HepG2 (cell line): ENCODE measurements at regions not wholly inside any gene's neighbourhood (a gene's known extent, or its start where the extent isn't known, plus 50 kb on each side); places are given as distances from the start of the nearest gene placed in this dataset.

ENCODE experiments used
- CC2D1A ChIP-seq: sonication (generic); formaldehyde crosslinking; IDR thresholded peaks from 2 replicates; pipeline ENCODE4 v1.8.1; 2023; ENCODE audit warnings: mild to moderate bottlenecking, missing genetic modification reagents
- CEBPG ChIP-seq: IDR thresholded peaks from 2 replicates; pipeline ENCODE4 v1.6.1; 2016
- FLYWCH1 ChIP-seq: sonication (generic); formaldehyde crosslinking; IDR thresholded peaks from 2 replicates; pipeline ENCODE4 v1.8.1; 2023; ENCODE audit warnings: mild to moderate bottlenecking, missing genetic modification reagents
- GTF3A ChIP-seq: sonication (generic); formaldehyde crosslinking; conservative IDR thresholded peaks from 2 replicates; pipeline ENCODE4 v1.4.0; 2020; ENCODE audit warnings: mild to moderate bottlenecking, missing genetic modification reagents
- HIC2 ChIP-seq: sonication (generic); formaldehyde crosslinking; IDR thresholded peaks from 2 replicates; pipeline ENCODE4 v1.9.0; 2022; ENCODE audit warnings: low read depth, missing genetic modification reagents
- MEIS1 ChIP-seq: sonication (generic); formaldehyde crosslinking; IDR thresholded peaks from 2 replicates; pipeline ENCODE4 v1.9.0; 2021; ENCODE audit warnings: mild to moderate bottlenecking, missing genetic modification reagents, moderate library complexity, borderline replicate concordance
- REL ChIP-seq: sonication (generic); formaldehyde crosslinking; conservative IDR thresholded peaks from 2 replicates; pipeline ENCODE4 v1.8.0; 2022; ENCODE audit warnings: mild to moderate bottlenecking, missing genetic modification reagents, moderate library complexity
- RFX3 ChIP-seq: IDR thresholded peaks from 2 replicates; pipeline ENCODE4 v1.6.1; 2016; ENCODE audit warnings: missing biosample characterization, missing genetic modification reagents
- TSC22D2 ChIP-seq: sonication (generic); formaldehyde crosslinking; IDR thresholded peaks from 2 replicates; pipeline ENCODE4 v1.5.1; 2020; ENCODE audit warnings: missing genetic modification reagents, mild to moderate bottlenecking, borderline replicate concordance
- ZBTB37 ChIP-seq: sonication (generic); formaldehyde crosslinking; IDR thresholded peaks from 2 replicates; pipeline ENCODE4 v1.4.0; 2020; ENCODE audit warnings: mild to moderate bottlenecking, missing genetic modification reagents
- ZFP1 ChIP-seq: IDR thresholded peaks from 2 replicates; pipeline ENCODE4 v1.6.1; 2016
- ZMYM3 ChIP-seq: sonication (generic); formaldehyde crosslinking; IDR thresholded peaks from 2 replicates; pipeline ENCODE4 v1.5.1; 2020; ENCODE audit warnings: mild to moderate bottlenecking, missing genetic modification reagents
- ZNF589 ChIP-seq: sonication (generic); formaldehyde crosslinking; conservative IDR thresholded peaks from 2 replicates; pipeline ENCODE4 v1.8.0; 2022; ENCODE audit warnings: mild to moderate bottlenecking, moderate library complexity, missing genetic modification reagents
- ZSCAN9 ChIP-seq: IDR thresholded peaks from 2 replicates; pipeline ENCODE4 v1.6.1; 2016; ENCODE audit warnings: borderline replicate concordance
- TF ChIP-seq, protein P1 (sequence below), 2 experiments: IDR thresholded peaks; 2 replicates each; pipeline ENCODE4 v1.6.1; 2011 to 2012; ENCODE audit warnings: low read length in 2 of 2, borderline replicate concordance in 1 of 2, low read depth in 1 of 2, mild to moderate bottlenecking in 1 of 2, moderate library complexity in 1 of 2

- no peak for TF ChIP-seq FLYWCH1 (CRISPR knock-in tag)
- TF ChIP-seq GTF3A, result 0 out of 2 replicates have a peak, but pooled peaks have one; percentile 57
- TF ChIP-seq TSC22D2 (CRISPR knock-in tag), result 0 out of 2 replicates have a peak, but pooled peaks have one; percentile 46
- TF ChIP-seq ZNF589 (CRISPR knock-in tag), result no peak
- peak; percentile 53; the same call in 1 of the 2 replicates for TF ChIP-seq HIC2 (CRISPR knock-in tag)
- no peak for TF ChIP-seq CC2D1A (CRISPR knock-in tag)
- TF ChIP-seq, protein P1, sequence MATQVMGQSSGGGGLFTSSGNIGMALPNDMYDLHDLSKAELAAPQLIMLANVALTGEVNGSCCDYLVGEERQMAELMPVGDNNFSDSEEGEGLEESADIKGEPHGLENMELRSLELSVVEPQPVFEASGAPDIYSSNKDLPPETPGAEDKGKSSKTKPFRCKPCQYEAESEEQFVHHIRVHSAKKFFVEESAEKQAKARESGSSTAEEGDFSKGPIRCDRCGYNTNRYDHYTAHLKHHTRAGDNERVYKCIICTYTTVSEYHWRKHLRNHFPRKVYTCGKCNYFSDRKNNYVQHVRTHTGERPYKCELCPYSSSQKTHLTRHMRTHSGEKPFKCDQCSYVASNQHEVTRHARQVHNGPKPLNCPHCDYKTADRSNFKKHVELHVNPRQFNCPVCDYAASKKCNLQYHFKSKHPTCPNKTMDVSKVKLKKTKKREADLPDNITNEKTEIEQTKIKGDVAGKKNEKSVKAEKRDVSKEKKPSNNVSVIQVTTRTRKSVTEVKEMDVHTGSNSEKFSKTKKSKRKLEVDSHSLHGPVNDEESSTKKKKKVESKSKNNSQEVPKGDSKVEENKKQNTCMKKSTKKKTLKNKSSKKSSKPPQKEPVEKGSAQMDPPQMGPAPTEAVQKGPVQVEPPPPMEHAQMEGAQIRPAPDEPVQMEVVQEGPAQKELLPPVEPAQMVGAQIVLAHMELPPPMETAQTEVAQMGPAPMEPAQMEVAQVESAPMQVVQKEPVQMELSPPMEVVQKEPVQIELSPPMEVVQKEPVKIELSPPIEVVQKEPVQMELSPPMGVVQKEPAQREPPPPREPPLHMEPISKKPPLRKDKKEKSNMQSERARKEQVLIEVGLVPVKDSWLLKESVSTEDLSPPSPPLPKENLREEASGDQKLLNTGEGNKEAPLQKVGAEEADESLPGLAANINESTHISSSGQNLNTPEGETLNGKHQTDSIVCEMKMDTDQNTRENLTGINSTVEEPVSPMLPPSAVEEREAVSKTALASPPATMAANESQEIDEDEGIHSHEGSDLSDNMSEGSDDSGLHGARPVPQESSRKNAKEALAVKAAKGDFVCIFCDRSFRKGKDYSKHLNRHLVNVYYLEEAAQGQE (IDR thresholded peaks at IDR 0.05; ENCODE audit: borderline replicate concordance in 1 of 2, low read depth in 1 of 2, low read length in 2 of 2), result 0 out of 4 replicates have a peak, but pooled peaks of 1 of the 2 experiments have one; percentile 33
- peak; percentile 49; the same call in 1 of the 2 replicates for TF ChIP-seq MEIS1 (CRISPR knock-in tag)
- 0 out of 2 replicates have a peak, but pooled peaks have one; percentile 32 for TF ChIP-seq REL
- 0 out of 2 replicates have a peak, but pooled peaks have one; percentile 9 for TF ChIP-seq ZMYM3 (CRISPR knock-in tag)
- TF ChIP-seq ZFP1 (CRISPR knock-in tag), result peak; percentile 84
- peak; percentile 66; the same call in 1 of the 2 replicates for TF ChIP-seq ZSCAN9
- peak; percentile 67; the same call in 1 of the 2 replicates for TF ChIP-seq CEBPG (CRISPR knock-in tag)
- no peak for TF ChIP-seq RFX3 (CRISPR knock-in tag)
- TF ChIP-seq ZBTB37 (CRISPR knock-in tag), result peak; percentile 96
These were observed 288.2 kb upstream of the SEMA6A start (continued) for GRCh38 chr5:116862632-116863455.
